Ovary (tissue), 7 donors: ENCODE measurements at regions not wholly inside any gene's neighbourhood (a gene's known extent, or its start where the extent isn't known, plus 50 kb on each side); places are given as distances from the start of the nearest gene placed in this dataset.

Experiments used
- DNase-seq, 5 donors: peaks; one replicate each; pipeline ENCODE4 v3.0.0-alpha.2; 2019 to 2020
- H3K27ac ChIP-seq, 2 donors: fragments of 200-600 bp; one replicate each; pipeline versions ENCODE4 v1.5.1 to v1.8.0; 2019 to 2022
- H3K27me3 ChIP-seq: fragments of 200-600 bp; one replicate; pipeline ENCODE4 v1.8.0; 2022
- H3K36me3 ChIP-seq: fragments of 200-600 bp; sonication (generic); one replicate; pipeline ENCODE4 v1.5.1; 2019
- H3K4me1 ChIP-seq: one replicate; pipeline ENCODE4 v1.8.1; 2013; ENCODE audit warnings: mild to moderate bottlenecking, moderate library complexity; ENCODE audit not compliant: insufficient read depth
- H3K4me3 ChIP-seq: fragments of 200-600 bp; sonication (generic); one replicate; pipeline ENCODE4 v1.5.1; 2017
- H3K9me3 ChIP-seq, 2 donors: fragments of 200-600 bp in 1 of 2; sonication (generic) in 1 of 2; one replicate each; pipeline versions ENCODE4 v1.5.1 to v1.8.1; 2013 to 2019; ENCODE audit warnings: mild to moderate bottlenecking in 1 of 2, moderate library complexity in 1 of 2
- CTCF ChIP-seq, 3 donors: fragments of 450-650 bp in 2 of 3; fragments of 200-600 bp in 1 of 3; IDR thresholded peaks; one replicate each; pipeline versions ENCODE4 v1.5.1 to v1.8.0; 2016 to 2022; ENCODE audit warnings: antibody characterized with exemption in 3 of 3, mild to moderate bottlenecking in 1 of 3
- EP300 ChIP-seq: sonication (generic); formaldehyde crosslinking; IDR thresholded peaks from one replicate; pipeline ENCODE4 v1.6.1; 2017; ENCODE audit warnings: antibody characterized with exemption
- POLR2A ChIP-seq: fragments of 450-650 bp; IDR thresholded peaks from one replicate; pipeline ENCODE4 v1.6.1; 2017; ENCODE audit warnings: antibody characterized with exemption, mild to moderate bottlenecking, moderate library complexity
- WGBS, 3 donors: extraction: QIAGEN DNeasy Blood & Tissue Kit in 1 of 3; methylation state at CpG; one replicate each; pipeline versions ENCODE4 v1.1.5 to v1.1.7; 2013 to 2017; 5-methylcytosine and 5-hydroxymethylcytosine counted together
- intact Hi-C, 4 donors: fragments of 100-400 bp; cut with DNase I; formaldehyde crosslinking; loops; one replicate each; pipeline versions ENCODE4 v1.11.0 to v1.15.1; 2022 to 2023
- donor health status: DM: no; HTN: no; CAD: no; lungs with moderate emphysema.
- donor health status: DM: no; HTN: no; CAD: no.
- donor health status: Bipolar disorder and iron deficiency.
- donor health status: DM: no; HTN: no; CAD: no.
- donor health status: DM: yes; HTN: yes; CAD: no.

GRCh38 chr6:139912735-139913400 is 538.4 kb upstream of the CITED2 start:
- 85 to 91% (median 91%) methylated on average over 10 of the region's 10 CpGs for WGBS, 3 donors
- TF ChIP-seq POLR2A, result no peak
- no peak for TF ChIP-seq EP300
- no peak for TF ChIP-seq CTCF (IDR thresholded peaks at IDR 0.05)
- no peaks in the 10 kb centered on the region for H3K4me1 ChIP-seq
- no peak overlapping the region for H3K4me3 ChIP-seq
- no peaks in the 10 kb centered on the region for H3K27me3 ChIP-seq
- no peak overlapping the region for H3K27ac ChIP-seq
- intact Hi-C loops, result no loop called here
- H3K36me3 ChIP-seq, result no peaks in the 10 kb centered on the region
- no peak for DNase-seq
- no peaks in the 10 kb centered on the region for H3K9me3 ChIP-seq

- Histone ChIP-seq H3K9me3 (no peaks in the 10 kb centered on the region), H3K4me3 (no peak overlapping the region), H3K36me3 (no peaks in the 10 kb centered on the region), H3K4me1 (no peaks in the 10 kb centered on the region), H3K27me3 (no peaks in the 10 kb centered on the region), H3K27ac (no peak overlapping the region)
- TF ChIP-seq EP300 (no peak), CTCF (IDR thresholded peaks at IDR 0.05) (no peak), POLR2A (no peak)
- DNase-seq, result no peak
- intact Hi-C loops, result no loop called here
Observed at GRCh38 chr6:139909992-139910391, 535.5 kb upstream of the CITED2 start.

GRCh38 chr6:139905404-139906052 is 531.1 kb upstream of the CITED2 start:
- Histone ChIP-seq H3K36me3 (no peaks in the 10 kb centered on the region), H3K4me1 (no peaks in the 10 kb centered on the region), H3K9me3 (no peaks in the 10 kb centered on the region), H3K27ac (no peak overlapping the region), H3K27me3 (no peaks in the 10 kb centered on the region), H3K4me3 (no peak overlapping the region)
- WGBS, 3 donors, result 14 to 17% (median 15%) methylated on average over 3 of the region's 3 CpGs
- intact Hi-C loops, result no loop called here
- no peak for DNase-seq
- TF ChIP-seq EP300 (no peak), POLR2A (no peak), CTCF (IDR thresholded peaks at IDR 0.05) (no peak)

DNA sequence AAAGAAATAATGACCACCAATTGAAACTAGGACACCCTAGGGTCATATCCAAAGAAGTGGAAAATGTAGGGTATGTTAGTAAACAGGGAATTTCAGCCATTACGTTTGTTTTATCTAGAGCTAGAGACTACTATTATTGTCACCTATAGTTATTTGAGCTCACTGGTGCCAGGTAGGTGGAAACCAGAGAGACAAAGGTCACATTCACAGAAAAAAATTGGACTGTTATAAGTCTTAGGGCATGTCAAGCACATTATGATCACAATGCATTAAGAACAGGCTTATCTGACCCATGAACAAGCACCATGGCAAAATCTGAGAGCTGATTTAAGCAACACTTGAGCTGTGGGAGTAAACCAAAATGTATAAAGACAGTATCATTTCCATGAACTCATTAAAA is 530.1 kb upstream of the CITED2 start:
- no peaks in the 10 kb centered on the region for H3K4me1 ChIP-seq
- 93 to 98% (median 97%) methylated on average over 1 of the region's 1 CpG for WGBS, 3 donors
- H3K9me3 ChIP-seq, result no peaks in the 10 kb centered on the region
- H3K36me3 ChIP-seq, result no peaks in the 10 kb centered on the region
- no peaks in the 10 kb centered on the region for H3K27me3 ChIP-seq
- intact Hi-C loops, result no loop called here
- no peak for DNase-seq
- no peak overlapping the region for H3K4me3 ChIP-seq
- no peak overlapping the region for H3K27ac ChIP-seq
- TF ChIP-seq POLR2A (no peak), CTCF (IDR thresholded peaks at IDR 0.05) (no peak), EP300 (no peak)
